ENCODE measurements at regions not wholly inside any gene's neighbourhood (a gene's known extent, or its start where the extent isn't known, plus 50 kb on each side); places are given as distances from the start of the nearest gene placed in this dataset.
"Not testable (repeated sequence)": the region's sequence is repeated elsewhere in the genome, so short reads cannot be mapped to it uniquely, and the experiment has no call there.

DNA sequence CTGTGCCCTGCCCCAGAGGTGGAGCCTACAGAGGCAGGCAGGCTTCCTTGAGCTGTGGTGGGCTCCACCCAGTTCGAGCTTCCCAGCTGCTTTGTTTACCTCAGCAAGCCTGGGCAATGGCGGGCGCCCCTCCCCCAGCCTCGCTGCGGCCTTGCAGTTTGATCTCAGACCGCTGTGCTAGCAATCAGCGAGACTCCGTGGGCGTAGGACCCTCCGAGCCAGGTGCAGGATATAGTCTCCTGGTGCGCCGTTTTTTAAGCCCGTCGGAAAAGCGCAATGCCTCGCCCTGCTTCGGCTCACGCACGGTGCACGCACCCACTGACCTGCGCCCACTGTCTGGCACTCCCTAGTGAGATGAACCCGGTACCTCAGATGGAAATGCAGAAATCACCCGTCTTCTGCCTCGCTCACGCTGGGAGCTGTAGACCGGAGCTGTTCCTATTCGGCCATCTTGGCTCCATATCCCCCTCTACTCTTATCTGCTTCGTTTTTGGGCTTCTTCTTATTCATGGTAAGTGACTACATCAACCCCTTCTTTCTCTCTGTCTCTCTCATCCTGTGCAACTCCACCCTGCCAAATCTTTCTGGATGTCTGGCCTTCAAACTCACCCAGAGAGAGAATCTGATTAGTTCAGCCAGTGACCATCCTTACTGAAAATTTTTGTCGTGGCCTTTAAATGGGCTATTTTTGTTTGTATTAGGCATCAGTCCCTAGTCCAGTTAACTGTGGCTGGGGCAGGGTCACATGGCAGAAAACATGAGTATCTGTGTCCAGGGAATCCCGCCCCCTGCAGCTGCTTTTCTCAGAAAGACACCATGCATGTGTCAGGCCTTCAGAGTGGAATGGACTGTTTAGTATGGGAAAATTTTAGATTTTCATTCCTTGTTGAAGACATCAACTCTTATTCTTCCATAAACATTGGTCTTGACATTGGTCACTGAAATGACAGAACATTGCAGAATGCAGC lies 204.6 kb downstream of the TMEM167A start:
- not testable (repeated sequence) for TF ChIP-seq EZH2 (IDR thresholded peaks at IDR 0.05; ENCODE audit: insufficient read depth, low read length)
- TF ChIP-seq, protein P1, sequence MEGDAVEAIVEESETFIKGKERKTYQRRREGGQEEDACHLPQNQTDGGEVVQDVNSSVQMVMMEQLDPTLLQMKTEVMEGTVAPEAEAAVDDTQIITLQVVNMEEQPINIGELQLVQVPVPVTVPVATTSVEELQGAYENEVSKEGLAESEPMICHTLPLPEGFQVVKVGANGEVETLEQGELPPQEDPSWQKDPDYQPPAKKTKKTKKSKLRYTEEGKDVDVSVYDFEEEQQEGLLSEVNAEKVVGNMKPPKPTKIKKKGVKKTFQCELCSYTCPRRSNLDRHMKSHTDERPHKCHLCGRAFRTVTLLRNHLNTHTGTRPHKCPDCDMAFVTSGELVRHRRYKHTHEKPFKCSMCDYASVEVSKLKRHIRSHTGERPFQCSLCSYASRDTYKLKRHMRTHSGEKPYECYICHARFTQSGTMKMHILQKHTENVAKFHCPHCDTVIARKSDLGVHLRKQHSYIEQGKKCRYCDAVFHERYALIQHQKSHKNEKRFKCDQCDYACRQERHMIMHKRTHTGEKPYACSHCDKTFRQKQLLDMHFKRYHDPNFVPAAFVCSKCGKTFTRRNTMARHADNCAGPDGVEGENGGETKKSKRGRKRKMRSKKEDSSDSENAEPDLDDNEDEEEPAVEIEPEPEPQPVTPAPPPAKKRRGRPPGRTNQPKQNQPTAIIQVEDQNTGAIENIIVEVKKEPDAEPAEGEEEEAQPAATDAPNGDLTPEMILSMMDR (IDR thresholded peaks at IDR 0.05; ENCODE audit: insufficient read depth, low read depth, low read length) = not testable (repeated sequence)
